ENCODE measurements at regions not wholly inside any gene's neighbourhood (a gene's known extent, or its start where the extent isn't known, plus 50 kb on each side); places are given as distances from the start of the nearest gene placed in this dataset.

DNA sequence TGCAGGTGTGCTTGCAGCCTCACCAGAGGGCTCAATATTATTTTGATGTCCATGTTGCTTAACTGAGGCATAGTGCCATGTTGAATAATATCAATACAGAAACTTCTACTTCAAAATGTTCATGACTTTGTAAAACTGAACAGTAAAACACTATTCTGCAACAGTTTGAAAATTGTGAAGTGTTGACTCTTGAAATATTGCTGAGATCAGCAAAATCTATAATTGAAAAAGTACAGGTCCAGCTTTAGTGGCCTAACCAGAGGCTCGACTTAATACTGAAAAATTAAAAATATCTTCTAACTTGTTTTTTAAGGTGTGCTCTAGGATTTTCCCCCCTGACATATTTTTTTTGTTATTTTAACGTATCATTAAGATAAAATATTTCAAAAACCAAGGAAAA is 1460.7 kb downstream of the EFNB2 start:
- TF ChIP-seq, protein P1, sequence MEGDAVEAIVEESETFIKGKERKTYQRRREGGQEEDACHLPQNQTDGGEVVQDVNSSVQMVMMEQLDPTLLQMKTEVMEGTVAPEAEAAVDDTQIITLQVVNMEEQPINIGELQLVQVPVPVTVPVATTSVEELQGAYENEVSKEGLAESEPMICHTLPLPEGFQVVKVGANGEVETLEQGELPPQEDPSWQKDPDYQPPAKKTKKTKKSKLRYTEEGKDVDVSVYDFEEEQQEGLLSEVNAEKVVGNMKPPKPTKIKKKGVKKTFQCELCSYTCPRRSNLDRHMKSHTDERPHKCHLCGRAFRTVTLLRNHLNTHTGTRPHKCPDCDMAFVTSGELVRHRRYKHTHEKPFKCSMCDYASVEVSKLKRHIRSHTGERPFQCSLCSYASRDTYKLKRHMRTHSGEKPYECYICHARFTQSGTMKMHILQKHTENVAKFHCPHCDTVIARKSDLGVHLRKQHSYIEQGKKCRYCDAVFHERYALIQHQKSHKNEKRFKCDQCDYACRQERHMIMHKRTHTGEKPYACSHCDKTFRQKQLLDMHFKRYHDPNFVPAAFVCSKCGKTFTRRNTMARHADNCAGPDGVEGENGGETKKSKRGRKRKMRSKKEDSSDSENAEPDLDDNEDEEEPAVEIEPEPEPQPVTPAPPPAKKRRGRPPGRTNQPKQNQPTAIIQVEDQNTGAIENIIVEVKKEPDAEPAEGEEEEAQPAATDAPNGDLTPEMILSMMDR (IDR thresholded peaks at IDR 0.05) = no peak
- TF ChIP-seq POLR2A (IDR thresholded peaks at IDR 0.05) = no peak
